ENCODE measurements at regions not wholly inside any gene's neighbourhood (a gene's known extent, or its start where the extent isn't known, plus 50 kb on each side); places are given as distances from the start of the nearest gene placed in this dataset.

DNA sequence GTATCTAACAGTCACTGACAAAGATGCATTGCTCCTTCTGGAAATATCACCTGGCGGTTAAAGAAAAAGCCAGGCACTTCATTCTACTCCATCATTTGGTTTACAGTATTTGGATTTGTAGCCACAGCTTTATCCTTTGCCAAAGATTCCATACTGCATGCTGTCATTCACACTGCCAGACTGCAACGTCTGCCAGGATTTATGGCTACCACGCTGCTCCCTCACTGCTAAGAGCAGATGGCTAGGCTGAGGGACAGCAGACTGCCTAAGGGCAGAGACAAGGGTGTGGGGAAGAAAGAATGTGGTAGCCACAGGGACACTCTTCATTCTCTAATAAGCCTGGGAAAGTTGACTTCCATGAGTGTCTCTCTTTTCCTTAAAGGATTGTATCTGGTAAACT, 1047.0 kb downstream of the TUSC7 start:
- in situ Hi-C loops (cut with MboI; ENCODE audit: low pct_unique_long_range_greater_than_20kb, low sequenced_read_pairs), result no loop called here
- DNase-seq, result no peak

DNA sequence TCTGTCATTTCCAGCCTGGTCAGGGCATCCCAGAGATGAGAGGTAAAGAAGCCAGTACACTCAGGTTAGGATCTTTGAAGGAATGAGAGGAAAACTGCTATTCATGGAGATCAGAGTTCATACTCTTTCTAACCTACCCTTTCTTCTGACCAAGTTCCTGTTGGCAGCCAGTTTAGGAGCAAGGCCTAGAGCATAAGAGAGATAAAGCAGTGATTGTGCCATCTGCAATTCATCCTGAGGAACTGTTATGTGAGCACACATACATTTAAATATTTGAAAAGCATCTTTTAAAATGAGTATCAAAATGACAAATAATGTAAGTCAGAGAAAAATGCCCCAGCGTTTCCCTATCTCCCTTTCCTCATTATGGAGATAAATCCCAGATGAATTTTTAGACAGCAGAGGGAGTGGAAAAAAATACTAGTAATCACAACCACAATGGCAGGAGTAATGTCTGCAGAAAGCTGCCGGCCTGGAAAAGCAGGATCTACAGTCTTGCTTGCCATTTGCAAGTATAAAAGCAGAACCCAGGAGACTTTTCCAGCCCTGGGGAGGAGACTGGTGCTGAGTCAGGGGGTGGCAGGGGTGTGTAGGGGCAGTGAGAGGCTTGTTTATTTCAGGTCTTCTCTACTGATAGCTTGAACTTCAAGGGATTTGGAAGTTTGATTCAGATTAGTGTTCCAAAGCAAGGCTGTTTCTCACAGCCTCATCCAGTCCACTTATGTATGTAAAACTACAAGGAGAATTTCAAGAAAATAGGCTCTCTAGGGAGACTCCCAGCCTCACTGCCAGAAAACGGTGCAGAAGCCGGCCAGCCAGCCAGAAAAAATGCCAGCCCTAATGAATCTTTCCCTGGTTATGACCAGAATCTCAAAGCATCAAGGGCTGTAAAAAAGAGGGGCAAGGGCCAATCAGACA, 1052.4 kb downstream of the TUSC7 start:
- in situ Hi-C loops (cut with MboI; ENCODE audit: low pct_unique_long_range_greater_than_20kb, low sequenced_read_pairs), result no loop called here
- DNase-seq, result no peak

DNA sequence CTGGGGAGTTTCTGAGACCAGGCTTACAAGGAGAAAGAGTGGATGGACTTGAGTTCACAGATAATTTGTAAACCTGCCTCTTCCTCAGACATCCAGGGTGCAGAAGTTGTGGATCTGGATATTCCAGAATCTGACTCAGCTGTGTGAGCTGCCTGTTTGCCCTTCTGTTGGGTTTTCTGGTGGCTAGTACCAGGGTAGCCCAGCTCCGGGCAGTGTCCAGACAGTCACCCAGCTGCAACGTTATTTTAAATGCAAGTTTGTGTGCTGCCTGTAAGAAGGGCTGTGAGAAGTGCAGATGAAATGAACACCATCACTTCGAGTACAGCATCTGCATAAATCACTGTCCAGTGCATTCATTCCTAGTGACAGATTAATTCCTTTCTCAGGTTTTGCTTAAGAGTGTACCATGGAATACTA, 1053.0 kb downstream of the TUSC7 start:
- in situ Hi-C loops (cut with MboI; ENCODE audit: low pct_unique_long_range_greater_than_20kb, low sequenced_read_pairs), result no loop called here
- DNase-seq, result no peak

DNA sequence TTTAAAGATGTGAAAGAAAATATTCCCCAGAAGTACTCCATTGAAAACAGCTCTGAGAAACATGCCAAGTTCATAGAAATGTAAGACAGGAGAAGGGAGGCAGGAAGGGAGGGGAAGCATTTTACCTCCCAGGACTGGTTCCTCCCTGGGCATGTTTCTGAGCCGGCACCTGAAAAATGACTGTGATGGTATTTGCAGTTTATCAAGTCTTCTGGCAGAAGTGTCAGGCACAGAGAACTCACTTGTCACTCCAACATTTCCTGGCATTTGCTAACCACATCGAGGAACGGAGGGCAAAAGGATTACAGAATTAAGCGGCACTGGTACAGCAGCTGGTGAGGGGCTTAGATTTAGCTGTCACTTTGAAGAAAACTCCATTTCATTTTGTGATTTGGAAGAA, 1054.0 kb downstream of the TUSC7 start:
- in situ Hi-C loops (cut with MboI; ENCODE audit: low pct_unique_long_range_greater_than_20kb, low sequenced_read_pairs), result no loop called here
- DNase-seq, result no peak

DNA sequence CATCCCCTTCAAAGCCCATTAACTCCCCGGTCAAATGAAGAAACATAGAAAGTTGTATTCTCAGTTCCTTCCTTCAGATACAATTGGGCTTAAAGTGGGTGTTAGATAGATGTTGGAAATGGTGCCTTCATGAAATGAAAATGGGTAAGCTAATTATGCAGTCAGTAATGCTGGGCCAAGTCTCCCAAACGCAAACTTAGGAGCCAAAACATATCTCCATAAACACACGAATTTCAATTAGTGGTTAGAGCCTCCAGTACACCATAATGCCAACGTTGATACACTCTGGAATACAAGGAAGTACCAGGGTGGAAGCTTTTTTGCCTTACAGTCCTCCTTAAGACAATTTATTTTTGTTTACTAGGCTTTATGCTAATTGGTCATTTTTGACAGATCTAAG, 1059.0 kb downstream of the TUSC7 start:
- DNase-seq, result no peak
- in situ Hi-C loops (cut with MboI; ENCODE audit: low pct_unique_long_range_greater_than_20kb, low sequenced_read_pairs), result no loop called here

DNA sequence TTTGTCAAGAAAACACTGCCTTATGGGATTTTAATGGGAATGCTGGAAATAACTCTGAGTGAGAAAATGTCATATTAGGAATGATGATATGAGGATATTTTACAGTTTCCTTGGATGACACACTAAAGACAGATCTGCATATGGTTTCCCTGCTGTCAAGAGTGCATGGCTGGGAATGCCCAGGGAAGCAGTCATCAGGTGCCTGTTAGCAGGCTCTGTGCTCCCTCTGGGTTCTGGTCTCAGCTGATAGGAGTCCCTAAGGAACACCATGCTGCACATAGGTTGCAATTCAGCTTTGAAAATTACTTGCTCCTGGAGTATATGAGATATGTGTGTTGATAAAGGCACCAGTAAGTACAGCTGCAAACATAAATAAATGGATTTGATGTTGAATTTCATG, 1064.6 kb downstream of the TUSC7 start:
- DNase-seq, result no peak
- in situ Hi-C loops (cut with MboI; ENCODE audit: low pct_unique_long_range_greater_than_20kb, low sequenced_read_pairs), result no loop called here

DNA sequence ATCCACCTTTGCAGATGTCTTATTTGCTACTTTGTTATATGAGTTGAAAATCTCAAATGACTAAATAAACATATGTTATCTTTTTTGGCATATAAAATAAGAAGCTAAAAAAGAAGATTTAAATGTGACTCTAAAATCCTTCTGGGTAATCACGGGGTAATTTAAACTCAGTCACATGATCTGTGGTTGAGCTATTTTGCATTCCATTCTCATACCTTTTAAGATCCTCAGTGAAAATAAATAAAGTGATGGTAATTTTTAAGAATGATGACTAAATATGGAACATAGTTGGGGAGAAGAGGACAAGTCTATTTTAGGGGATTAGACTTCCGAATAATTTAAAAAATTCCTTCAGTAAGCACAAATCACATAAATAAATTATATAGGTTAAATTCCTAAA, 1076.8 kb downstream of the TUSC7 start:
- no peak for DNase-seq
- in situ Hi-C loops (cut with MboI; ENCODE audit: low pct_unique_long_range_greater_than_20kb, low sequenced_read_pairs), result no loop called here

DNA sequence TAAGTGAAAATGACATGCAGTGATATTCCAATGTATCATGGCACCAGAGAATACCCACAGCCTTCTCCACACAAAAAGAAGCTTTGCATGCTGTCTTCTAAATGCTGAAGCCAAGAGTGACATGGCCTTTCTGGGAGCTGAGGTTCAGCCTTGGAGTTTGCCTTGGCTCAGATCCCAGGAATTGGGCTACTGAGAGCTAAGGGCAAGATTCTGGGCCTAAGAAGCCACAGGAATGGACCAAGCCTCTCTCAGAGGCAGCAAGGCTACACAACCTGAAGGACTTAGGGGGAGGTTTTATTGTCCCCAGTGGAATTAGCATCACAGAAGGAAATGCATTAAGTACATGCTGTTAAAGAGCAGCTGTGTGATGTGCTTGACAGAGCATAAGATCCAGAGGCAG, 1078.5 kb downstream of the TUSC7 start:
- in situ Hi-C loops (cut with MboI; ENCODE audit: low pct_unique_long_range_greater_than_20kb, low sequenced_read_pairs), result no loop called here
- no peak for DNase-seq

DNA sequence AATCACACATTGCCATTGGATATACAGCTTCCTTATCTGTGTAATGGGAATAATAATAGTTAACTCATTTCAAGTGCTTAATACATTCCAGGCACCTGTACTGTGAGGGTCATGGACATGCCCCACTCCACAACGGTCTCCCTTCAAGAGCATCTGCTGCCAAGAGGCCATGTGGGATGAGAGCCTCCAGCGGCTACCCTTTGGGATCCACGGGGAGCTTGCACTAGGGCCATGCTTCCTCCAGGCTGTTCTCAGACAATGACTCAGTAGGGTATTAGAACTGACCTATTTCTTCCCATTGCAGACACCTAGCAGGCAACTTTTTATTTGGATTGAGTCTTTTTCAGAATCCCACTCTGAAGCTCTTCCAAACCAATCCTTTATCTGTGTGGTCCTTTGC, 1078.9 kb downstream of the TUSC7 start:
- no peak for DNase-seq
- in situ Hi-C loops (cut with MboI; ENCODE audit: low pct_unique_long_range_greater_than_20kb, low sequenced_read_pairs), result no loop called here

DNA sequence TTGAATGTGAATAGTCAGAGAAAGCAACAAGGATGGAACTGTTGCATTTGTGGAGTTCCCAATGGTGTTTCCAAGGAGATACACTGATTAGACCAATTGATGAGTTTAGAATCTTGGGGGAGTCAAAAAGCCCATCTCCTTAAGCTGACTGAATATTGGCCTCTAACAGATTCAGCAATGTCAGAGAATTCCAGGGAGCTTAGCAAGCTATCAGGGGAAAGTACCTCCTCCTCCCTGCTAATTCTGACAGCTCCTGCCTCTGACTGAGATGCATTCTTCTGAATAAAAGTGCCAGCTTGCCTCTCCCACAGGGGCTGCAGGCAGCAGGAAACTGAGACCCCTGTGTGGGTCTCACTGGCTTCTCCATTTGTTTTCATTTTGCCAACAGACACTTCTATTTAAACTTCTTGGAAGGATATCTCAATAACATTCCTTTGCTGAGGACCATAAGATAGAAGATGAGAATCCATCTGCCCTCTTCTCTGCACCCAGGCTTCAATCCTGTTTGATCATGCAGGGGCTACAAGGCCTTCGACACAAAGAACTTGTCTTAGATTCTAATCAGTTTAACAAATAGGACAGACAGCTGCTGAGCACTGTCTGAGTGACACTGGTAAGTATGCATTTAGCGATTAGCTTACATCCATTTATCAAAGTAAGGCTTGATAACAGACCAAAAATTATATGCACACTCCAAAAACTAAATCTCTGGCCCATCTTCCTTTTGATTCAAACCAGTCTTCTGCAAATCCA, 1080.8 kb downstream of the TUSC7 start:
- no peak for DNase-seq
- in situ Hi-C loops (cut with MboI; ENCODE audit: low pct_unique_long_range_greater_than_20kb, low sequenced_read_pairs), result no loop called here

DNA sequence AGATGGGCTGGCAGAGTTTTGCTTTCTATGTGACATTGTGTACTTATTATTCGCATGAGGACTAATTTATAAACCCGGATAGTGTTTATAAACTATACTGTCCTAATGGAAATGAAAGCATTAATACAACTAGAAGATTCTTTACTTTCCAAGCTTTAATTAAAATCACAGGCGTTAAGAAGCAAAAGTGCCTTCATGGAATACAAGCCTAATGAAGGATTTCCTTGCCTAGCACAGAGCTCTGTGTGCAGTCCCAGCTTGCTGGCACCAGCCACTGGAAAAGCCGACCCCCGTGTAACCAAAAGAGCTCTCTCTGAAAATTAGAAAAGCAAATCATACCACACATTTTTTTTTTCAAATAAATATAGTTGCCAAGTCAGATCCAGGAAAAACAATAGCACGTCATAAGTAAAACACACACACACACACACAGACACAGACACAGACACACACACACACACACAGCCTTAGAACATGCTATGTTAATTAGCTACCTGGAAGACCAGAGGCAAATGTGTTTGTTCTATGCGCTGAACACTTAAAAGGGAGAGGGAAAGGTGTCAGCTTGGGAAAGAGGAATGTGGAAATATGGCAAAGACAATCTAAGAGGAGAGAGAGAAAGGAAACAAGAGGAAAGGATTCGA, 1084.2 kb downstream of the TUSC7 start:
- no peak for DNase-seq
- in situ Hi-C loops (cut with MboI; ENCODE audit: low pct_unique_long_range_greater_than_20kb, low sequenced_read_pairs), result no loop called here

DNA sequence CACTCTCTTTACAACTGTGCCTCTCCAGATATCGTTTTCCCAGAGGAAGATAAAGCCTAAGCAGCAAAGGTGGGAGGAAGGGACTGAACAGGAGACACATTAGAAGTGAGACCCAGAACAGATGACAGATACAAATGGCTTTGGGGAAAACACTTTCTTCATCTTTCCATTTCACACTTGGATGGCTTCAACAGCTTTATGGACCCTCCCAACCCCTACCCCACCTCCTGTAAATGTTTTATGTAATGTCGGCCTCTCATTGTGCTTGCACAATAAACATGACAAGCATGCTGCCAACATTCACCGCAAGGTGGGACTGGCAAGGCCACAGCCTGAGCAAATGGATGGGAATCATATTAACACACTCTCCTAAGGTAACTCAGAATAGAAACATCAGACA, 1088.6 kb downstream of the TUSC7 start:
- in situ Hi-C loops (cut with MboI; ENCODE audit: low pct_unique_long_range_greater_than_20kb, low sequenced_read_pairs), result no loop called here
- DNase-seq, result no peak

DNA sequence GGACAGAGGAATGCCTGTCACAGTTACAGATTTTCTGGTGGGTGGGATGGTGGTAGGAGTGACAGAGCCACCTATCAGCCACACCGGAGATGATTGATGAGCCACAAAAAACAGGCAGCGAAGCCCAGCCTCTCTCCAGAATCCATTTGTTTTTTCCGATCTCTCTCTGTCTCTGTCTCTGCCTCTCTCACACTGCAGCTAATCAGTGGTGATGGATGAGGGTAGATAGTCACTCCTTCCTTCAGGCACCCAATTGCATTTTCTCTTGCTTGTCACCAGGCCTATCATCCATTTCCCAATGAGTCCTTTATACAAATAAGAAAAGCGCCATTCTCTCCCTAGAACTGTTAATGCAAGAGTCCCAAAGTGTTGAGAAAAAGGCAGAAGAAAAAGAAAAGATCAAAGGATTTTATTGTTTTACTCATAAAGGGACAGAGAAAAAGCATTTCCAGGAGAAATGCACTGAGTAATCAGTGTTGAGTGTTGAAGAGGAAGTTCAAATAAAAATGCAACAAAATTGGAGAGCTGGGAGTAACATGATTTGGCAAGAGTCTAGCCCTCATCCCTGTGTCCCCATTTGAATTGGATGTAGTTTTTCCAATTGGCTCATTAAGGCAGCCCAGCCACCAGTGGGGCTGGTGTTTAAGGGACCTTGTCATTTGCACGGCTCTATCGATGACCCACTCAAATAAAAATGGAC, 1089.3 kb downstream of the TUSC7 start:
- DNase-seq, result no peak
- in situ Hi-C loops (cut with MboI; ENCODE audit: low pct_unique_long_range_greater_than_20kb, low sequenced_read_pairs), result no loop called here

DNA sequence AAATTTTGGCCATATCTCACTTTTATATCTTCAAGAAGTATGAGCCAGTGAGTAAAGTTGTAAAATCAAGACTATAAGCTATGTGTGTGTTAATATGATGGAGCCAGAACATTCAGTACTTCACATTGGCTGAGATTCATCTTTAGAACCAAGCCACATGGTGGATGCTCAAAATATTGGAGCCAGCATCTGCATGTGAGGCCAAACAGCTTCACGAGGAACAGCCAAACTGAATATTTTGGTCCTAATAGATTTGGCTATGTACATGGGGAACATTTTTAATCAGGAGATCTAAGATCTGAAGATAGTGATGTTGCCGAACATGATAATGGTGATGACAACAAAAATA, 1089.8 kb downstream of the TUSC7 start:
- in situ Hi-C loops (cut with MboI; ENCODE audit: low pct_unique_long_range_greater_than_20kb, low sequenced_read_pairs), result no loop called here
- DNase-seq, result no peak

DNA sequence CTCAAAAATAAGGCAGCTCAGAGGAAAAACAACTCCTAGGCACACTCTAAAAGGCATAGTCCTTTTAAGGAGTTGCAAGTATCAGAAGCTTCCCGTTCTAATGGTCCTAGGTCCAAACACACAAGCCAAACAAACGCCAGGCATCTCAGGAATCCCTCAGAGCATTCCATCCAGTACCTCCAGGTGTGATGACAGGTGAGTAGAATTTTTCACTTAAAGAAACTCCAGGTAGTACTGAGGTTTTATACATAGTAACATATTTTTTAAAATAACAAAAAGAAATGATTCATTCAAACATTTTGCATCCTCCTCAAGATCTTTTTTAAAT, 1092.3 kb downstream of the TUSC7 start:
- in situ Hi-C loops (cut with MboI; ENCODE audit: low pct_unique_long_range_greater_than_20kb, low sequenced_read_pairs), result no loop called here
- DNase-seq, result no peak

DNA sequence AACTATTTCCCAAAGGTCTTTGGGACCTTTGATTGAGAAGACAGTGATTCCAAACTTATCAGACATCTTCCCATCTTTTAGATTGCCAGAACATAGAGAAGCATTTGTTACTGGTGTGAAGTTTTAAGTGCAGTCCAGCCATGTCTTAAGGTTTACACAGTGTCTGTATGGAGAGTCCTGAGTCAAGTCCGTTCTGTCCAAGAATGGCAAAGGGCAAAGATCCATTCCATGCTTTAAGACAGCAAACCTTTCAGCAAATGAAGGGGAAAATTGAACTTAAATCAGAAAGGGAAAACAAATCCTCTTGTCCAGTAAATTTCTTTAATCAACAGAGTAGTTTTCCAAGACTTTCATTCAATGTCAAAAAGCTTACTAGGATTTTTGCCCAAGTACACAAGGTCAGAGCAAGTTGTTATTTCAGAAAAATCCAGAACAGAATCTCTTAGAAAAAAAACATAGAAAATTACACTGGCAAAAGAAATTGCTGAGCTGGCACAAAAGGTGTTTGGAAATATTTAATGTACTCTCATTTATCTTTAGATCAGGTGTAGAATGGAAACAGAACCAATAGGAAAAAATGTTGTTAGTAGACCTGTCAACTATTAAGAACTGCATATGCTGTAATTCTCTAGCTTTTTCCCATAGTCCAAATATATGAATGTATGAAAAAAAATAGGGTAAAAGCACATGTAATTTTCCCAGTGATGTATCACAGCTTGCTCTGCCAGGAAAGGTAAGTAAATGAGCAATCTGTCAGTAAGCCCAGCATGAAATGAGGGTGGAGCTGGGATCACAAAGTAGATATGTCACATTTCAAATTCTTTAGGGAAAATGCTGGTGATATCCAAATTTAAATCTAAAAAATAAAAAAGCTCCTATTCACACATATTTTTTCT, 1099.9 kb downstream of the TUSC7 start:
- in situ Hi-C loops (cut with MboI; ENCODE audit: low pct_unique_long_range_greater_than_20kb, low sequenced_read_pairs), result no loop called here
- DNase-seq, result no peak

DNA sequence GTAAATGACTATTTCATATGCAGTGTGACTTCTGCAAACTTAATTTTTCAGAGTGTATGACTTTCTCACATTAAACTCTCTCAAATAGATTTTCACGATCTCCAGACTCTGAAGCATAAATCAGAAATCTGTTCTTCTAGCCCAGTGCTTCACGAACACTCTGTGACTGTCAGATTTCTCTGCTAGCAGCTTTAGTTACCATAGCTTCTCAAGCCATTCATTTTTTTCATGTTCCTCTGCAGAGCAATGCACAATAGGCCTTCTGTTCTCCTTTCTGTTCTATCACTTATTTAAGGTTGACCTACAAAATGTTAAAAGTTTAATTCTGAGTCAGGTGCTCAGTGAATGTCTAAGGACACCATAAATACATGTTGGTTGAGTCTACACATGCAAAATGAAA, 1102.2 kb downstream of the TUSC7 start:
- in situ Hi-C loops (cut with MboI; ENCODE audit: low pct_unique_long_range_greater_than_20kb, low sequenced_read_pairs), result no loop called here

DNA sequence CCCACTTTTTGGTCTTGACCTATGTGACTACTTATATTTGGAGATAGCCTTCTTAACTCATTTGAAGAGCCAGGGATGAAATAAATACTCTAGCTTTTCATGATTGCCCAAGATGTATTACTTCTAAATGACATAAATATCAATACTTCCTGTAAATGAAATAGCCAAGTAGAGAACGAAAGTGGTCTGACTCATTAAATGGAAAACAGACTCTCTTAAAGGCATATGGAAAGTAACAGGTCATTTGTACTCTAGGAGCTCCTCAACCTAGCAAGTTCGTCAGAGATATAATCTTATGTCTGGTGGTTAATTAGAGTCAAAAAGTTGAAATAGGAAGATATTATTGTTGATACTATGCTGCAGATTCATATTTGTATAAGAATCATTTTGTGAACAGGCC, 1105.4 kb downstream of the TUSC7 start:
- in situ Hi-C loops (cut with MboI; ENCODE audit: low pct_unique_long_range_greater_than_20kb, low sequenced_read_pairs), result no loop called here

More for the DNA sequence above, 1102.2 kb downstream of the TUSC7 start:
- no peak for DNase-seq

DNA sequence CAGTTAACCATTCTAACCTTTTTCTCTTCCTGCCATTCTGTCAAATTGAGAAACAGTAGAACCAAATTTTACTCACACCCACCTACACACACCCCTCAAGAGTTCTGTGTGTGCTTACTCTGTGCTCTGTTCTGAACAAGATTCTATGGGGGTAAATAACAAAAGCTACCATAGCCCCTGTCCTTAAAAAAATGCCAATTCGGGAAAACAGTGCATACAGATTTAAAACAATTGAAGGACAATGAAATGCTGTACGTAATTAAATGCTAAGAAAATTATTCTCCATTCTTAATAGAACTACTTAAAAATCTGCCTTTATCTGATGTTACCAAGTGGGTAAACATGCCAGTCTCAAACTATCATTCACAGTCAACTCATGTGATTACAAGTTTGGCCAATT, 1107.5 kb downstream of the TUSC7 start:
- in situ Hi-C loops (cut with MboI; ENCODE audit: low pct_unique_long_range_greater_than_20kb, low sequenced_read_pairs), result no loop called here
- no peak for DNase-seq

More for the DNA sequence above, 1105.4 kb downstream of the TUSC7 start:
- DNase-seq, result no peak

All from KBM-7 (cell line).